Hippocampal formation (tissue), 2 donors: ENCODE measurements at regions not wholly inside any gene's neighbourhood (a gene's known extent, or its start where the extent isn't known, plus 50 kb on each side); places are given as distances from the start of the nearest gene placed in this dataset.

Experiments used
- DNase-seq, 2 donors: peaks; one replicate each; lab custom pipeline; 2025; lab: John Stamatoyannopoulos, UW

DNA sequence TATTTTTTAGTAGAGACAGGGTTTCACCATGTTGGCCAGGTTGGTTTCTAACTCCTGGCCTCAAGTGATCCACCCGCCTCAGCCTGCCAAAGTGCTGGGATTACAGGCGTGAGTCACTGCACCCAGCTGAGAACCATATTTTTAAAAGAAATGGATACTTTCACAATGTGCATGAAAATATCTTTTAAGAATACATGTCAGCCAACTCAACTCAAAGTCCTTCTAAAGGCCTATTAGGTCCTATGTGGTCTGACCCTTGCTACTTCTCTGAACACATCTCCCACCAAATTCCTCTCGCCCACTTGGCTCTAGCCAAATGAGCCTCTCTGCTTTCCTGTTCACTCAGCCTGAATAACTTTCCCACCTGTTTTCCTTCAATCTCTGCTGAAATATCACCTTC is 119.6 kb downstream of the MTX2 start:
- DNase-seq = no peak

DNA sequence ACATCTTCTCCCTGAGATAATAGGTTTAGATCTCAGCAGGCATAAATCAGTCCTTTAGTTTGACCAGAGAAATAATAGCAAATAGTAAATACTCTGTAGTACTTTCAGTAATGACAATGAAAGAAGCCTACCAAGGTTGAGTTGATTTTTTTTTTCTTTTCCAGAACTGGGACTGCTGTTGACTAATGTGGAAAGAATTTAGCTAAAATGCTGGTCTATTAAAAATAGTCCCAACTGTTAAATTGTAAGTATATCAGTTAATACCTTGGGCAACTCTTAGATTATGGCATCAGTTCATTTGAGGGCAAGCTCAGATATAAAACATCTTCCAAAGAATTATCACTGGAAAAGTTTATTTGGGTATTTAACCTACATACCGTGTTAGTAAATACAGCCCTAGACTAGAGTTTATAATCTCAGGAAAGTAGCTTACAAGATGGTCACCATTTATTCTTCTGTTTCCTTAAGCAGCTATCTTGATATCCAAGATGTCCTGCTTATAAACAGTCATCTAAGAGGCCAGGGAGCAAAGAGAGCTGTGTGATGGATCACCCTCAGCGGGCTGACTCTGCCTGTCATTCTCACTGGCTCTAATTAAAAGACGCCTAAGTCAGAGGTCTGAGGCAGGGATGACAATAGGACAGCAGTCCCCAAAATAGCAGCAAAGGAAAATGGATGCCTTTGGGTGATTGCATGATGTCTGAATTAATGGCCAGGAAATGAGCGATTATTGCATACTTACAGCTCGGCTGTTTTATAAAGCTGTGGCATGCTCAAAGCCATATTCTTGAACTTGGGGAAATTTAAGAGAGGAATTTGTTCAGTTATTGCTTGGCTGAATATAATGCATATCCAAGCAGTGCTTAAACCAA is 121.3 kb downstream of the MTX2 start:
- DNase-seq = no peak

DNA sequence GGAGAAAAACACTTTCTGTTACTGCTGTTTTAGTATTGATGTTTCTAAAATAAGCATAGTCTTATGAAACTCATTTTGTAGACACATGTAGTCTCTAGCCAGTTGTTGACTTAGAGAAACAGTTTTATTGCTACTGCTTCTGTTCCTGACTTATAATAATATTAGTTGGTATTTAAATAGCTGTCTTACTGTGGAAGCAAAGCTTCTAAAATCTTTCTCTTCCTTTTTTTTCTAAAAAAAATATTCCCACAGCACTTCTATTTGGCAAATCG is 121.8 kb downstream of the MTX2 start:
- DNase-seq = no peak

DNA sequence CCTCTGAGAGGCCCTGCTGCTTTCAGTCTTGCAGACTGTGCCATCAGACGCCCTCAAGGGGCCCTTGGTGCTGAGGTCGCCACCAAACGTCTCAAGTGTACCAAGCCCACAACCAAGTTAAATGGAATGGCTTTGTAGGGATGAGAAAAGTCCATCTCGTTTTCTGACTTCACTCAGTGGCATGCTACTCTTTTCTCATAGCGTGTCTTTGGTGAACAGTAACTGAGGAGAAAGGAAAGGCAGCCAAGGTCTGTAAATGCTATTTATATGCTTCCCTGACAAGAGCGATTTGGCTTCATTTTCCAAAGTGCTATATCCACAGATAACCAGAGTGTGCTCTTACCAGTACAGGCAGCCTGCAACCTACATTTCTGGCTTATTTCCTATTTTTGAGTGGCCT is 123.0 kb downstream of the MTX2 start:
- DNase-seq = no peak

DNA sequence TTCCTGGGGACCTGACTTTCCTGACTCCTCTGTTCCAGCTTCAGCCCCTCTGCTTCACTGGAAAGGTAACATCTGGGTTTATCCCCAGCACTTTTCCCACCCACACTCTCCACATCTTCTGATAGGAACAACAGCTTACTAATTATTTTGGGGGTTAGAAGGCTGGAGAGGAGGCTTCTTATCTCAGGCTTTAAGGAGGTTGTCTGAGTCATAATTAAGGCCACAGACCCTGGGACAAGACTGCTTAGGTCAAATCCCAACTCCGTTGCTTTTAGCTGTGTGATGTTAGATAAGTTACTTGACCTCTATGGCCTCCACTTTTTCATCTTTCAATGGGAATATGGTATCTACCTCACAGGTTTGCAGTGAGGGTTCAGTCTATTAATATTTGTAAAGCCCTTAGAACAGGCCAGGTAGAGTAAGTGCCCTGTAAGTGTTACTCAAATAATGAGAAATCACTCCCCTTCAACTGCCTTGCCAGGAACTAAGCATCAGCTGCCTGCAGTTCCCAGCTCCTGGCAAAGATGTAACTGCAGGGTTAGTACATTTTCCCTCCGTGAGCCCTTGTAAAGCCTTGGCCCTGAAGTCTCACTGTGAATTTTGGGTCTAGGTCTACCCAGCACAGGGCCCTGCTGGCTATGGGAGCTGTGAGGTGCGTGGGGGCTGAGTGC is 123.6 kb downstream of the MTX2 start:
- no peak for DNase-seq

DNA sequence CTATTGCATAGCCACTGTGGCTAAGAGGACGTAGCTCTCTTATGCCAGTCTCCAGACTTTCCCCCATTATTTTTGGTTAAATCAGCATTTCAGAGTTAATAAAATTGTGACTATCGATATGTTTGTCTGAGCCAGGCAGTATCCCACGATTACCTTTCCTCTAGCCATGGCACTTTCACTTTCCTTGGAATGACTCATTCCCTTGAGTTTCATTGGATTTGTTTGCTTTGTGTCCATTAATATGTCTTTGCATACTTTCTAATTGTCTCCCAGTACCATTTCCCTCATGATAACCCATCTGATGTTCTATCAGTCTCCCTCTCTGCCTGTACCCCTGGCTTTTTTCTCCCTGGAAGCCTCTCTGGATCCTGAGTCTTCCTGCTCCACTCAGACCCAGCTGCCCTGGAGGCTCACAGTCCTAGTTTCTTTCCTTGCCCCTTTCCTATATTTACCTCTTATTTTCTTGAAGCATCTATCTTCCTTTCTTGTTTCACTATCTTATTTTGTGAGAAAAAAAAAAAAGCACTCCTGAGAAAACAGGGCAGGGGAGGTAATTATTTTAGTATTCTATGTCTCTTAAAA is 126.1 kb downstream of the MTX2 start:
- no peak for DNase-seq

DNA sequence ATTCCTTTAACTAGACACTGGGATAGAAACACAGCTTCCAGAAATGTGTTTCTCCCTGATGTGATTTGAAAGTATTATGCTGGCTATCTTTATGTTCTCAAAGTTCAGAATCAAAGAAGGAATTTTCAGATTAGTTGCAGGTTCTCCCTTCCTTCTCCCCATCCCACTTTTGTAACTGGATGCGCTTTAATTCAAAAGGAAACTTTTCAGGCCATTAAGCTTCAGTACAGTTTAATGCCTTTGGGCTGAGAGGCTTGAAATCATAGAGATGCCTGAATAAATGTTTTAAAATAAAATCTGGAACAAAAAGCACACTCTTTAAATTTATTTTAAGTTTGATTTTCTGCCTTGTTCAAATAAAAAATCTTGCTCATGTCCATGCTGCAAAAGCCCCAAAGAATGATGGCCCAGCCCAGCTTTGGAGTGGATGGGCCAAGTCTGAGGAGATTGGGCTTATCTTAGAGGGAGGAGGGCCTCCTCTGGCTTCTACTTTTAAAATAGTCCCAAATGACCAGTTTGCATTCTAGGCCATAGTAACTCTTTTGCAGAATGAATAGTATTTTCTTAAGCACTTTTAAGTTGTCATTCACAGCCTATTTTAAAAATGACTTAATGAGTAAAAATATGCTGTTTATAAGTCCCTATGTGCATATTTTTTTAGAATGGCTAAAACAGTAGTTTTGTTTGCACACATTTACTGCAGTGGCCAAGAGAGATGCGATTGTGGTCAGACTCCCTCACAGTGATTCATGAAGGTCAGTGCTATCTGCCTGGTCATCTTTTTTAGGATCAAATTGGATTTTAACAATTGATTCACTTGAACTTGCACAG is 129.2 kb downstream of the MTX2 start:
- DNase-seq = no peak

DNA sequence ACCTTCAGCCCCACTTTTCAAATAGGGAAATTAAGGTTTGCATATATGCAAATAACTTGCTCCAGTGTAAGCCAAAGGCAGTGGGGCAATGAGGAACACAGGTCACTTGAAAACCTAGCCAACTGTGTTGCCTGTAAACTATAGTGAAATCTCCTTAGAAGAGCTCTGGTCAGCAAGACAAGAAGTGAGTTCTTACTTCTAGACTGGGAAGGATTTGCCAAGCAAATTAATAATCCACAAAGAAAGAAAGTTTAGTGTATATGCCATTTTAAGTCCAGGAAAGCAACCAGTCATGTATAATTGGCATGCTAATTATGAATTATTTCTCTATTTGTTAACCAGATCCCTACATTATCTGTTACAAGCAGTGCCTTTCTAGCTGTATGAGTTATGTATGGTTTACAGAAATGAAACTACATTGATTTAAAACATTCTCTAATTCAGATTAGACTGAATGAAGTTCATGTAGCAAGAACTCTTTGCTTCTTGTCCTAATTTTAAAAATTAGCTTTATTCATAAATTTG is 129.9 kb downstream of the MTX2 start:
- no peak for DNase-seq

DNA sequence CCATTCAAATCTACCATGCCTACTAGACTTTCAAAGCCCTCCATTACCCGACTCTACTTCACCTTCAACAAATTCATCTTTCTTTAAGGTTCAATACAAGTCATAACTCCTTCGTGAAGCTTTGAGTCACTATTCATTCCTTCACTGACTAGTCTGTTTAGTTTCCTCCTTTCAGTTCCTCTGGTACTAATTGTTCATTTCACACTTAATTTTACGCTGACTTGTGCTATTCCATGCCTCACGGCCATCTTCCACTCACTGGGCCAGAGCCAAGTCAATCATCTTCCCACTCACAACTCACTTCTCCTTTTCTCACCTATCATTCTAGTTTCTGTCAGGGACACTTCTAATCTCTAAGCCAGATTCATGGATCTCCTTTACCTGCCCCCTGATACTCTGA is 136.2 kb downstream of the MTX2 start:
- DNase-seq = no peak

DNA sequence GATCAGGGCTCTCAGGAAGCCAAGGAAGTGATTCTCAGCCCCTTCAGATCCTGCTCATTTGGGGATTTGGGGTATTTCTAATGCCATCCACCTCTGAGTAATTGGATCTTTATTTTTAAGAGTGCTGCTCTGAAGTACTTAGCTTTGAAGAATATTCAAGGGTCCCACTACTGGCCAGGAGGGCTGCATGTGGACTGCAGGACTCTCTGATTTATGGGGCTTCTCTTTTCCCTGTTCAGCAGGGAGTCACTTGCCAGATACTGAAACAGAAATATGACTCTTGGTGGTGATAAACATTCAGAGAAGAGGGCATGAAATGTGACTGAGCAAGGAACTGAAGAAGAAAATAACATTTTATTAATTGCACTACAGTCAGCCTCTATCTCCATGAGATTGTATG is 138.5 kb downstream of the MTX2 start:
- no peak for DNase-seq

DNA sequence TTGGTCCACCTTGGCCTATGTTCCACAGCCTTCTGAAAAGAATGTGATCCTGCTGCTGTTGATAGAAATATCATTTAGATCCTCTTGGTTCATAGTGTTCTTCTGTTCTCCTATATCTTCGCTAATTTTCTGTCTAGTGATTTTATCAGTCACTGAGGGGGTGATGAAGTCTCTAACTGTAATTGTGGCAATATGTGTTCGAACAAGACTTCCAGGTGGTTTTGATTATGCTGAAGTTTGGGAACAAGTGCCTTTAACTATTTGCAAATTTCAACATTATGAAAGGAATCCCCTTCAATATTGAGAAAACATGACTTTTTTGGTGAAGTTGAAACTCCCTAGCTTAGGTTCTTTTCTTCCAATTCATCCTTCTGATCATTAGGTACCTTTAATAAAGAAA is 140.4 kb downstream of the MTX2 start:
- DNase-seq = no peak

DNA sequence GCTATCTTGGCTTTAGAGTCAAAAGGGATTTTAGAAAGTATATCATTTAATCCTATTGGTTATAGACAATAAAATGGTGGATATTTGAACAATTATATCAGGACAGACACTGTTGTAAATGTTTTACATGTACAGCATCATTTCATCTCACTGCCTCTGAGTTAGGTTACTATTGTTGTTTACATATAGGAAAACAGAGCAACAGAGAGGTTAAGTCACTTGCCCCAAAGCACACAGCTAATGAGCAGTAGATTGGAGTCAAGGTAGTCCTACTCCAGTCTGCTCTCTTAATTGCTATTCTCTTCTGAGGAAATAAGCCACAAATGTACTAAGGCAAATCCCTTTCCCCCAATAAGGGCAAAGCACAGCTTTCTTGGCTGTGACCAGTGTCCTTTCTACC is 142.9 kb downstream of the MTX2 start:
- no peak for DNase-seq

DNA sequence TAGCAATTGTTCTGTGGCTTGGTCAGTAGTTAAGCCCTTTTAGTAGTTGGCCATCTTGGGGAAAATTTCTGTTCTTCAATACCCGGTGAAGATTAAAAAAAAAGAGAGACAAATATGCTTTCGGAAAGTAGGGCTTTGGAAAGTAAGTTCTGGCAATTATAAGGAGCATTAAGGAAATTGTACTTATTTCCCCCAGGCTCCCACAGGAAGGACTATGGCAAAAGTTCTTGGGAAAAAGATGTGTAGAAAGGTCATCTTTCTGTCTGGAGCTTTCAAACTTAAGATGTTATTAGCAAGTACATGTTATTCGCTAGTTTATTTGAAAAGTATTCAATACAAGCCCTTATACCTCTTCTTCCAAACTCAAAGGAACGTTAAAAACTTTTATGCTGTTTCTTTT is 144.5 kb downstream of the MTX2 start:
- no peak for DNase-seq

DNA sequence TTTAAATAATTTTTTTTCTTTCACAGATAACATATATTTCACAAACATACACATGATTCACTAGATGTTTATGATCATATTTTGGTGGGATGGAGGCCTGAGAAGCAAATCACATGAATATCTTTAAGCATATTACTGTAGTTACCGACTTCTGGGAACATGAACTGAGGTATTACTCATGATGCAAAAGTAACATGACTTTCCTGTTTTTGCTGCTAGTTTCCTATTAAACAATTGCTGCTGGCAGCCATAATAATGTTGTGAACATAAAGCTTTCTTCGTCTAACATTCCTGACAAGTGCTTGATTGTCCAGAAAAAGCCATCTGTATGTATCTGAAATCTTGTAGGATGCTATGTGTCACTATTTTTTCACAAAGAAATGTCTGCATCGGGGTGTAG is 145.4 kb downstream of the MTX2 start:
- DNase-seq = no peak

DNA sequence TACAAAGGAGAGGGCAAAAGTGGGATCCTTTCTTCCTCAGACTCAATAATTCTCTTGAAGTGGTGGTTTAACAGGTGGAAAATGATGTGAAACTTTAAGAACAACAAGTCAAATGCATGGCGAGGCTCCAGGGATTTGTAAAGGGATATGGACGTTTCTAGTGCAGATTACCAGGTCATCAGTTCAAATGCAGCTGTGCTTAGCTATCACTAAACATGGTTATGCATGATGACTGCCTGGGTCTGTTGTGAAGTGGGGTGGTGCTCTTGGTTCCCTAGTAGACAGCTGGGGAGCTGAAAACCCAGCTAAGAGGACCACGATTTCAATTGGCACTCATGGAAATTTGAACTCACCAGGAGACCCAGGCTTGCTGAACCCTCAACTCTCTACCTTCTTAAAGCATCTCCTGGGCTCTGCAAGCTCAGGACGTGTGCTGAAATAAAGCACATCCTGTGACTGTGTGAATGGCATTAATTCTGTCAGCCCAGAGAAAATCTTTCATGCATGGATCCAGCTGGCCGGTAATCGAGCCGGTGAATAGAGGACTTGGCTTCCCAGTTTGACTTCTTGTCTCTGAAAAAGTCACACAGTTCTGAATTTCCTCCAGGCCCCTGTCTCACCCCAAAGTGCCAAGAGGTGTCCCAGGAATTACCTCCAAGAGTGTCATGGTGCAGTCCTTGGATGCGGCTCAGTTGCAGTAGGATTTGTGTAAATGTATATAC is 146.1 kb downstream of the MTX2 start:
- no peak for DNase-seq

DNA sequence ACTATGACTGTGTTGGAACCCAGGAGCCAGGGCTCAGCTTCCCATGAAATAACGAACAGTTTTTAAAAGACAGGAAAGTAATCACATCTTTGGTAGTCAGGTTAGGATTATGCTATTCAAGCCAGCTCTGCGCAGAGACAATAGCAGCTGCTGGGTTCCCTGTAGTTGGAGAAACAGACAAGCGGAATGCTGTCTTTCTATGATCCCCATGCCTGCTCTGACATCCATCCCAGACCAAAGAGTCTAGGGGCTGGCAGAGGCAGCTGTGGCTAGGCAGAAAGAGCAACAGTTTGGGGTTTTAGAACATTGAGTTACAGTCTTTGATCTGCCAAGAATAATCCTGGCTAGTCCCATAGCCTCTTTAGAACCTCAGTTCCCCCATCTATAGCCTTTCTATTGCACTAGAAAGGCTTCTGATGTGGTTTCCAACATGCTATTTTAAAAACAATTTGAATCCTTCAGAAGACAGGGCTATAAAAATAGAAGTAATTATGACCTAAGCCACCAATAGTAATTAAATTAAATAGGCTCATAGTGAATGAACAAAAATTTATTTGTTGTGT is 146.8 kb downstream of the MTX2 start:
- no peak for DNase-seq

DNA sequence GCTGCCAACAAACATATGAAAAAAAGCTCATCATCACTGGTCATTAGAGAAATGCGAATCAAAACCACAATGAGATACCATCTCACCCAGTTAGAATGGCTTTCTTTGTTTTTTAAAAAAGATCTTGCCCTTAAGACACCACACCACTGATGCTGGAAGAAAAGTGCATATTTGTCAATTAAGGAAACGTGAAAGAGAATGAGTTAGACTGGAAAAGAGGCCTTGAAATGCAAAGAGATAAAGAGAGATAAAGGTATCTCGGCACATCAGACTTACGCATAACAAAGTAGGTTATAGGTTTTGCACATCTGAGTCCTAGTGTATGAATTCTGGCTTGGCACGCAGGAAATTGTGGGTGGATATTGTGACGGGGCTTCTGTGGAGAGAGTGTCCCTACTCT is 149.5 kb downstream of the MTX2 start:
- DNase-seq = no peak

DNA sequence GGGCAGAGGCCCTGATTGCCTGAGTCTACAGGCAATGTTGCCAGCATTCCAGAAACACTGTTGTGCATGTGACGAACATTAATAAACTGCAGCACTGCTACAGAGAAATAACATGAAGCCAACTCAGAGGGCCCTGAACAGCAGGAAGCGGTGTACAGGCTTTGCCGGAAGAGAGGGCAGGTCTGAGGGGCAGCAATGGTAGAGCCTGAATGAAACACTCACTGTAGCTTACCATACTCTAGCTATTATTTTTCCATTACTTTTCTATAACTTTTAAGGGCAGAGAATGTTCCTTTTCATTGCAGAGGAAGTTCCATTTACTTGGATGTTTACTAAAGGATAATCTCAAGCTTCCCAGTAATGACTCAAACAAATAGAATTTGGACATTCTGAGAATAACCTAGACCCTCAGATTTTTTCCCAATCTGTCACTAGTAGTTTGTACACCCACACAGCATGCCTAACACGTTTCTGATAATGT is 150.4 kb downstream of the MTX2 start:
- DNase-seq = no peak

DNA sequence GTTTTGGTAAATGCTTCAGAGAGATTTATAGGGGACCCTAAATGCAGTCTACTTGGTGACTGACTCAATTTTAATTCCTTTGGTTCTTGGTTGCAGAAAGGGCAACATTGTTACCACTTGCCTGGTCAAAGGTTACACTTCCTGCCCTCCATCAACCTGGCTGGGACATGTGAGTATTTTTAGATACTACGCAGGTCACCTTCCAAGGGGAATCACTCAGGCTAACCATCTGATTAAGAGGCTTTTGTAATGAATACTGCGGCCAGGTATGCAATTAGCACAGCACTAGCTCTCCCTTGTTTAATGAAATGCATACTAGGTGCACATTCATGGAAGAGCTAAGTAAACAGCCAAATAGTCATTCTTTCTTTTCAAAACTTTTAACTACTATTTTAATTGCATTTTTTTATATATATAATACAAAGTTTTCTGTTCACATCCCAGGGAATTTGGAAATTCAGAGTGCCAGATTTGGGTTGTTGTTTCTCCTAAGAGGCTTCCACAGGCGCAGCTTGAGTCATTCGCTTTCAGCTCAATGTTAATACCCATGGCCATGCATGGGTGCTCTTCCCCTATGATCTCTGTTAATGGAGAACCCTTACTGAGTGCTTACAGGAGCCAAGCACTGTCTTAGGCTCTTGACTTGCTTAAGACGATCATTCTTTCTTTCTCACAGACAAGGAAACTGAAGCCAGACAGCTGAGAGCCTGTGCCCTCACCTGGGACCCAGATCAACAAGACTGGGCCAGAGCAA is 152.2 kb downstream of the MTX2 start:
- no peak for DNase-seq

DNA sequence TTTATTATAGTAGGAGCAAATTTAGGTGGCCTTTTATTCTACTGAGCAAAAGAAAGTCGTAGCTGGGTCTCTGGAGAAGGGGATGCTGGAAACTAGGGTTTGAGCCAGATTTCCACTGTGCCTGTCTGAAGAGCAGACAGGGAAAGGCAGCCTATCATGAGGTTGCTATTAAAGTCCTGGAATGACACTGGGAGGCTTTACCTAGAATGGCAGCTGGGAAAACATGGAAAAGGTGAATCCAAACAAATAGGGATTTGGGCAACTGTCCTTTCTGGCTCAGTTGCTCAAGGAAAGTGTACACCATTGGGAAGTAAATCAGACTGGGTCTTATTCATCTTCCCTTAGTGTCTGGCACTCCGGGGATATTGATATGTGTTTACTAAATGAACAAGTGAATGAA is 154.6 kb downstream of the MTX2 start:
- DNase-seq = no peak

DNA sequence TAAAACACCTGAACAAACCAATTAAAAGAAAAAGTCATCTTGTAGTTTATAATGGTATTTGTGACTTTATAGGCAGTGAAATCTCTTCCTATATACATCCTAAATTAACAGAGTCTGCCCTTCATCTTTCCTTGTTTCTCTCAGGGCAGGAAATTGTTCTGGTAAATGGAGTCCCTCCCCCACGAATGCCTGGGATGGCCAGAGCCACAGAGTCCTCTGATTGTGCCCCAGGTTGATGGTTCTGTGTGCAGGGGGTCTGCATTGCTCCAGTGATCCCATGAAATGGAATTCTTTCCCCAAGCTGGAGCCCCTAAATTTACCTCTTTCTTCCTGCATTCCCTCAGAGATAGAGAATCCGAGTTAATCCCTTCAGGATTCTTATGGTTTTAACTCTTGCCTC is 155.5 kb downstream of the MTX2 start:
- no peak for DNase-seq
